ENCODE measurements at regions not wholly inside any gene's neighbourhood (a gene's known extent, or its start where the extent isn't known, plus 50 kb on each side); places are given as distances from the start of the nearest gene placed in this dataset.

DNA sequence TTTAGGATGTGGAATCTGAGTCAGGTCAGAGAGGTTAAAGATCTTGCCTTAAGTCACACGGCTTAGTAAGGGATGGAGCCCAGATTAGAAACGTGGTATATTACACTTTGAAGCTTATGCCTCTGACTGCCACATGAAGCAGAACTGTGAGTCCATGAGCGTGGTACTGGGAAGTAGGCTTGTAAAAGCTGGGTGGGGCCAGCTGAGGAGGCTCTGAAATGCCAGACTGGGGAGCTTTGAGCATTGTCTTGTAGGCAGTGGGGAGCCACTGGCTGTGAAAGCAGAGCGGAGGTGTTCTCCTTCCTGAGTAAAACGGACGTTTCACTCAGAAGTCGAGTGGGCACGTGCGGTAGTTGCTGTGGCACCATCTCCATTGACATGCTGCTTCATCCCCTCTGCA, 72.6 kb upstream of the USP24 start:
- Histone ChIP-seq H4K91ac (ENCODE audit: low read depth, low read length) (peak overlapping the region; percentile 67), H4K12ac (ENCODE audit: low read depth, low read length) (no peak overlapping the region), H2BK5ac (ENCODE audit: low read depth, low read length, poor library complexity) (no peak overlapping the region), H3K36me3 (ENCODE audit: control insufficient read depth in 1 of 2, insufficient read depth in 2 of 2, low read length in 2 of 2) (no peaks in the 10 kb centered on the region), H4K8ac (ENCODE audit: low read depth, low read length) (no peak overlapping the region), H3K4ac (ENCODE audit: low read depth, low read length) (no peak overlapping the region), H3K9ac (ENCODE audit: low read length) (no peak overlapping the region), H2BK120ac (ENCODE audit: insufficient read depth, low read length, poor library complexity) (no peak overlapping the region), H3K79me2 (ENCODE audit: control insufficient read depth, insufficient read depth, low read length, poor library complexity) (no peaks in the 10 kb centered on the region), H2AK5ac (ENCODE audit: low read length) (no peak overlapping the region), H3K9me3 (ENCODE audit: insufficient read depth, low read depth, low read length) (no peaks in the 10 kb centered on the region), H3K4me1 (ENCODE audit: control insufficient read depth in 1 of 2, insufficient read depth in 2 of 2, low read length in 2 of 2) (peaks cover 3 to 7% of the 10 kb centered on the region in 2 experiments), H3K14ac (ENCODE audit: low read length) (no peak overlapping the region), H3K4me2 (ENCODE audit: low read length) (no peak overlapping the region), H2AFZ (ENCODE audit: insufficient read depth, low read length, poor library complexity) (no peak overlapping the region), H3K23ac (ENCODE audit: low read length) (no peak overlapping the region), H2BK12ac (ENCODE audit: low read length) (peak overlapping the region; percentile 74), H3K4me3 (ENCODE audit: low read depth, low read length) (no peak overlapping the region), H3K27ac (ENCODE audit: low read depth, low read length) (no peak overlapping the region), H3K27me3 (ENCODE audit: insufficient read depth, low read length) (no peaks in the 10 kb centered on the region), H3K18ac (ENCODE audit: low read length) (no peak overlapping the region), H3K79me1 (ENCODE audit: low read length) (peaks cover 6% of the 10 kb centered on the region)
- no peak for DNase-seq
- WGBS (ENCODE audit: extremely low coverage, insufficient coverage, insufficient read length), result no CpG with 5 or more reads among the region's 9 CpGs

DNA sequence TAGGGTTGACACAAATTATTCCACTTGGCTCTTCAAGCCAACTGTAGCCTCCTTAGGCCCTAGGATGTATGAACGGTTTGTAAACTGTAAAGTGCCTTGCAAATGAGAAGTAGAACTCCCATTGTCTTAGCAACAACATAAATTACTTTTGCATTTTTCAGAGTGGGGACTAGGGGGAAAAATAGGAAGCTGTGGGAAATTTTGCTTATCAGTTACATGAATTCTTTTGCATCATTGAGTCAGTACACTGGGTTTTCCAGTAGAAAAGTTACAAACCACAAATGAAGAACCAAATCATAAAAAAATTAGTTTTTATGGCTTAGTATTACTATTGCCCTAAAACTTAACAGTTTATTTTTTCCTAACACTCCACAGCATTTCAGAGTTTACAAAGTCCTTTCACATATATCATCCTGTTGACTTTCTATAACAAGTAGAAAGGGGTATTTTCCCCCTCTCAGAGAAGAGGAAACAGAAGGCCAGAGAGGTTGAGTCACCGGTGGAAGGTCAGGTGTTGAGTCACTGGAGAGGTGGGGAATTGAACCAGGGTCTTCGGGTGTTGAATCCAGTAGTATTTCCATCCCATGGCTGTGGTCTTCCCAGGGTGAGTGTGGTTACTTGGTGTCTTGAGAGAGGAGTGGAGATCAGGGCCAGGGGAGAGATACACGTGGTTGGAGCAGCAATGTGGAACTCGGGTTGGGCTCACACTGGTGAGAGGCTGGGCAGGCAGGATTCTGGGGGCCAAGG, 71.9 kb upstream of the USP24 start:
- Histone ChIP-seq H3K4me2 (ENCODE audit: low read length) (no peak overlapping the region), H3K4me1 (ENCODE audit: control insufficient read depth in 1 of 2, insufficient read depth in 2 of 2, low read length in 2 of 2) (peaks cover 3 to 7% of the 10 kb centered on the region in 2 experiments), H3K23ac (ENCODE audit: low read length) (no peak overlapping the region), H3K79me1 (ENCODE audit: low read length) (peaks cover 6% of the 10 kb centered on the region), H2BK120ac (ENCODE audit: insufficient read depth, low read length, poor library complexity) (peak overlapping the region; percentile 48), H3K9me3 (ENCODE audit: insufficient read depth, low read depth, low read length) (no peaks in the 10 kb centered on the region), H3K9ac (ENCODE audit: low read length) (no peak overlapping the region), H4K8ac (ENCODE audit: low read depth, low read length) (peak overlapping the region; percentile 26), H3K4me3 (ENCODE audit: low read depth, low read length) (no peak overlapping the region), H3K14ac (ENCODE audit: low read length) (peak overlapping the region; percentile 16), H2BK5ac (ENCODE audit: low read depth, low read length, poor library complexity) (peak overlapping the region; percentile 68), H4K91ac (ENCODE audit: low read depth, low read length) (peak overlapping the region; percentile 58), H3K36me3 (ENCODE audit: control insufficient read depth in 1 of 2, insufficient read depth in 2 of 2, low read length in 2 of 2) (no peaks in the 10 kb centered on the region), H3K4ac (ENCODE audit: low read depth, low read length) (no peak overlapping the region), H2AFZ (ENCODE audit: insufficient read depth, low read length, poor library complexity) (no peak overlapping the region), H2AK5ac (ENCODE audit: low read length) (peak overlapping the region; percentile 15), H3K18ac (ENCODE audit: low read length) (peak overlapping the region; percentile 9), H2BK12ac (ENCODE audit: low read length) (peak overlapping the region; percentile 88), H4K12ac (ENCODE audit: low read depth, low read length) (no peak overlapping the region), H3K27ac (ENCODE audit: low read depth, low read length) (no peak overlapping the region), H3K27me3 (ENCODE audit: insufficient read depth, low read length) (no peaks in the 10 kb centered on the region), H3K79me2 (ENCODE audit: control insufficient read depth, insufficient read depth, low read length, poor library complexity) (no peaks in the 10 kb centered on the region)
- no CpG with 5 or more reads among the region's 5 CpGs for WGBS (ENCODE audit: extremely low coverage, insufficient coverage, insufficient read length)
- no peak for DNase-seq

DNA sequence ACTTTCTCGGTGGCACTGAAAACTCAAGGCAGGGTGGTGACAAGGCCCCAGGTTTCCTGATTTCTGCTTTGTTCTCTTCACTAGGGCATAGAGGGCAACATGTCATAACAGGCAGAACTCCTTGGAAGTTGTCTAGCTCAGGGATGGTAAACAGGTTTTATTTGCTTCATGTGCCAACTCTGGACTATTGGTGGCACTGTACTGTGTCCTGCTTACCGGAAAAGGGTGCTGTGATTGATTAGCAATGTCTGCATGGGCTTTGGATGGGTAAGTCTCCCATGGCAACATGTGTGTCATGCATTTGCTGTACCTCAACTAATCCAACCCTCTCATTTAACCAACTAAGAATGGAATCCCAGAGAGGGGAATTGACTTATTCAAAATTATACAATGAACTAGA, 70.7 kb upstream of the USP24 start:
- no peaks in the 10 kb centered on the region for H3K36me3 ChIP-seq (ENCODE audit: control insufficient read depth in 1 of 2, insufficient read depth in 2 of 2, low read length in 2 of 2)
- no peak overlapping the region for H3K4me3 ChIP-seq (ENCODE audit: low read depth, low read length)
- H2BK120ac ChIP-seq (ENCODE audit: insufficient read depth, low read length, poor library complexity), result peak overlapping the region; percentile 21
- peak overlapping the region; percentile 15 for H2BK12ac ChIP-seq (ENCODE audit: low read length)
- no peaks in the 10 kb centered on the region for H3K9me3 ChIP-seq (ENCODE audit: insufficient read depth, low read depth, low read length)
- H3K14ac ChIP-seq (ENCODE audit: low read length), result no peak overlapping the region
- peak overlapping the region; percentile 32 for H3K18ac ChIP-seq (ENCODE audit: low read length)
- no peak overlapping the region for H3K9ac ChIP-seq (ENCODE audit: low read length)
- no peak overlapping the region for H4K8ac ChIP-seq (ENCODE audit: low read depth, low read length)
- no peak overlapping the region for H2BK5ac ChIP-seq (ENCODE audit: low read depth, low read length, poor library complexity)
- no peak overlapping the region for H3K4ac ChIP-seq (ENCODE audit: low read depth, low read length)
- no peak overlapping the region for H3K23ac ChIP-seq (ENCODE audit: low read length)
- H3K4me1 ChIP-seq (ENCODE audit: control insufficient read depth in 1 of 2, insufficient read depth in 2 of 2, low read length in 2 of 2), result peaks cover 3 to 7% of the 10 kb centered on the region in 2 experiments
- no peak overlapping the region for H4K12ac ChIP-seq (ENCODE audit: low read depth, low read length)
- no peak overlapping the region for H3K4me2 ChIP-seq (ENCODE audit: low read length)
- H2AK5ac ChIP-seq (ENCODE audit: low read length), result peak overlapping the region; percentile 11
- H3K79me2 ChIP-seq (ENCODE audit: control insufficient read depth, insufficient read depth, low read length, poor library complexity), result no peaks in the 10 kb centered on the region
- H3K27ac ChIP-seq (ENCODE audit: low read depth, low read length), result no peak overlapping the region
- no peak overlapping the region for H2AFZ ChIP-seq (ENCODE audit: insufficient read depth, low read length, poor library complexity)
- DNase-seq, result no peak
- H3K79me1 ChIP-seq (ENCODE audit: low read length), result peaks cover 6% of the 10 kb centered on the region
- no CpG with 5 or more reads among the region's 2 CpGs for WGBS (ENCODE audit: extremely low coverage, insufficient coverage, insufficient read length)
- no peaks in the 10 kb centered on the region for H3K27me3 ChIP-seq (ENCODE audit: insufficient read depth, low read length)
- no peak overlapping the region for H4K91ac ChIP-seq (ENCODE audit: low read depth, low read length)

DNA sequence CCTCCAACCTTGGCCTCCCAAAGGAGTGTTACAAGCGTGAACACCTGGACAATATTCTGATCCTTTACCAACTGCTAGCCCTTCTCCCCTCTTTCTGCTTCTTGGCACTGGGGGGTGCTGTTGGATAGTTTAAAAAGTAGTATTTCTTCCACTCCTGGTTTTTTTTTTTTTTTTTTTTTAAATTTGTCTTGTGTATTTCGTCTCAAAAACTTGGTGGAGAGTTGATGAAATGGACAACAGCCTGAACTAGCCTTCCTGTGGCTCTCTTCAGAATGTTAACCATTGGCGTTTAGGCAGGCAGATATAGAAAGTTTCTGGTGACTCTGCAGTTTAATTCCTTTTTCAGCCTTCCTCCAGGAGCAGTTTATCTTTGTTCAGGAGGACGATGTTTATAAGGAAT, 69.7 kb upstream of the USP24 start:
- no peaks in the 10 kb centered on the region for H3K9me3 ChIP-seq (ENCODE audit: insufficient read depth, low read depth, low read length)
- H3K79me1 ChIP-seq (ENCODE audit: low read length), result peaks cover 6% of the 10 kb centered on the region
- H3K14ac ChIP-seq (ENCODE audit: low read length), result peak overlapping the region; percentile 60
- no peaks in the 10 kb centered on the region for H3K79me2 ChIP-seq (ENCODE audit: control insufficient read depth, insufficient read depth, low read length, poor library complexity)
- DNase-seq, result peak in 1 of 2 donors; percentile 59
- peaks cover 3 to 9% of the 10 kb centered on the region in 2 experiments for H3K4me1 ChIP-seq (ENCODE audit: control insufficient read depth in 1 of 2, insufficient read depth in 2 of 2, low read length in 2 of 2)
- H4K8ac ChIP-seq (ENCODE audit: low read depth, low read length), result peak overlapping the region; percentile 56
- no peak overlapping the region for H4K12ac ChIP-seq (ENCODE audit: low read depth, low read length)
- H2BK120ac ChIP-seq (ENCODE audit: insufficient read depth, low read length, poor library complexity), result peak overlapping the region; percentile 66
- peak overlapping the region; percentile 21 for H3K4ac ChIP-seq (ENCODE audit: low read depth, low read length)
- H4K91ac ChIP-seq (ENCODE audit: low read depth, low read length), result peak overlapping the region; percentile 74
- H2AFZ ChIP-seq (ENCODE audit: insufficient read depth, low read length, poor library complexity), result no peak overlapping the region
- H2AK5ac ChIP-seq (ENCODE audit: low read length), result peak overlapping the region; percentile 67
- no CpG with 5 or more reads among the region's 4 CpGs for WGBS (ENCODE audit: extremely low coverage, insufficient coverage, insufficient read length)
- peak overlapping the region; percentile 59 for H2BK5ac ChIP-seq (ENCODE audit: low read depth, low read length, poor library complexity)
- no peak overlapping the region for H3K9ac ChIP-seq (ENCODE audit: low read length)
- H3K27ac ChIP-seq (ENCODE audit: low read depth, low read length), result no peak overlapping the region
- no peak overlapping the region for H3K4me3 ChIP-seq (ENCODE audit: low read depth, low read length)
- H3K23ac ChIP-seq (ENCODE audit: low read length), result no peak overlapping the region
- peak overlapping the region; percentile 89 for H2BK12ac ChIP-seq (ENCODE audit: low read length)
- H3K27me3 ChIP-seq (ENCODE audit: insufficient read depth, low read length), result no peaks in the 10 kb centered on the region
- no peak overlapping the region for H3K18ac ChIP-seq (ENCODE audit: low read length)
- no peak overlapping the region for H3K4me2 ChIP-seq (ENCODE audit: low read length)
- no peaks in the 10 kb centered on the region for H3K36me3 ChIP-seq (ENCODE audit: control insufficient read depth in 1 of 2, insufficient read depth in 2 of 2, low read length in 2 of 2)

Measured in trophoblast cell (in vitro differentiated cells and primary cell).